ENCODE measurements at regions not wholly inside any gene's neighbourhood (a gene's known extent, or its start where the extent isn't known, plus 50 kb on each side); places are given as distances from the start of the nearest gene placed in this dataset.

DNA sequence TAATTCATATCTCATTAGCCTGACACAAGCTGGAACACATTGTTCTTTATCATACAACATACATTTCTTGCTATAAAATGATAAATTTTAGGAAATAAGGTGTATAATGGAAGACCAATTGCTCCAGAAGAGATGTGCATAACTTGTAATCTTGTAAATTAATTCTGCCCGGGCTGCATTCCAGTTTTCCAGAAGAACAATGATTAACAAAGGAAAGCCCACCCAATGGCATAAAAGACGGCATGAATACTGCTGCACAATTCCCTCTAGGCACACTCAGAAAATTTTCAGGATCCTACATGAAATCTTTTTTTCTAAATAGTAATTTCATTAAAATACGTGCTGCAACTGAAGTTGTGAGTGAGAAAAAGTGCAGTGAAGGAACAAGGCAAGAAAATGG is 137.4 kb upstream of the KRR1 start:
- TF ChIP-seq, protein P1, sequence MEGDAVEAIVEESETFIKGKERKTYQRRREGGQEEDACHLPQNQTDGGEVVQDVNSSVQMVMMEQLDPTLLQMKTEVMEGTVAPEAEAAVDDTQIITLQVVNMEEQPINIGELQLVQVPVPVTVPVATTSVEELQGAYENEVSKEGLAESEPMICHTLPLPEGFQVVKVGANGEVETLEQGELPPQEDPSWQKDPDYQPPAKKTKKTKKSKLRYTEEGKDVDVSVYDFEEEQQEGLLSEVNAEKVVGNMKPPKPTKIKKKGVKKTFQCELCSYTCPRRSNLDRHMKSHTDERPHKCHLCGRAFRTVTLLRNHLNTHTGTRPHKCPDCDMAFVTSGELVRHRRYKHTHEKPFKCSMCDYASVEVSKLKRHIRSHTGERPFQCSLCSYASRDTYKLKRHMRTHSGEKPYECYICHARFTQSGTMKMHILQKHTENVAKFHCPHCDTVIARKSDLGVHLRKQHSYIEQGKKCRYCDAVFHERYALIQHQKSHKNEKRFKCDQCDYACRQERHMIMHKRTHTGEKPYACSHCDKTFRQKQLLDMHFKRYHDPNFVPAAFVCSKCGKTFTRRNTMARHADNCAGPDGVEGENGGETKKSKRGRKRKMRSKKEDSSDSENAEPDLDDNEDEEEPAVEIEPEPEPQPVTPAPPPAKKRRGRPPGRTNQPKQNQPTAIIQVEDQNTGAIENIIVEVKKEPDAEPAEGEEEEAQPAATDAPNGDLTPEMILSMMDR (IDR thresholded peaks at IDR 0.05): no peak
- no peak for TF ChIP-seq POLR2A (IDR thresholded peaks at IDR 0.05)

Measured in thyroid gland (tissue), 4 donors.